Spleen (tissue), 7 donors: ENCODE measurements at regions not wholly inside any gene's neighbourhood (a gene's known extent, or its start where the extent isn't known, plus 50 kb on each side); places are given as distances from the start of the nearest gene placed in this dataset.

Experiments
- CTCF ChIP-seq, 11 experiments: fragments of 200-600 bp in 7 of 11; fragments of 450-650 bp in 4 of 11; sonication (generic) in 4 of 11; IDR thresholded peaks in 8 of 11; conservative IDR thresholded peaks in 3 of 11; 1 replicate in 7 of 11; 2 replicates in 4 of 11; pipeline versions ENCODE4 v1.4.0 to v1.8.0; 2016 to 2021; ENCODE audit warnings: antibody characterized with exemption in 11 of 11, inconsistent platforms in 4 of 11, mild to moderate bottlenecking in 1 of 11
- POLR2A ChIP-seq, 3 donors: fragments of 450-650 bp; IDR thresholded peaks; one replicate each; pipeline ENCODE4 v1.5.1; 2017; ENCODE audit warnings: antibody characterized with exemption in 3 of 3, mild to moderate bottlenecking in 1 of 3
- donor health status: DM: no; HTN: no; CAD: no; lungs with moderate emphysema.
- donor health status: DM: no; HTN: no; CAD: no.
- donor health status: DM: no; HTN: no; CAD: no.

GRCh38 chr7:69035826-69036225, 562.4 kb upstream of the AUTS2 start:
- no peak for TF ChIP-seq CTCF (IDR thresholded peaks at IDR 0.05 in 8 of 11, conservative IDR thresholded peaks at IDR 0.05 in 3 of 11)
- TF ChIP-seq POLR2A (IDR thresholded peaks at IDR 0.05), result no peak
